22Rv1 (cell line): ENCODE measurements at regions not wholly inside any gene's neighbourhood (a gene's known extent, or its start where the extent isn't known, plus 50 kb on each side); places are given as distances from the start of the nearest gene placed in this dataset.

Experiments used
- ZFX ChIP-seq: fragments of 450-650 bp; IDR thresholded peaks from 2 replicates; pipeline ENCODE4 v1.6.1; 2017; ENCODE audit warnings: antibody characterized with exemption, borderline replicate concordance
- TF ChIP-seq, protein P1 (sequence below): fragments of 450-650 bp; IDR thresholded peaks from 2 replicates; pipeline ENCODE4 v1.5.1; 2017; ENCODE audit warnings: mild to moderate bottlenecking

- TF ChIP-seq, protein P1, sequence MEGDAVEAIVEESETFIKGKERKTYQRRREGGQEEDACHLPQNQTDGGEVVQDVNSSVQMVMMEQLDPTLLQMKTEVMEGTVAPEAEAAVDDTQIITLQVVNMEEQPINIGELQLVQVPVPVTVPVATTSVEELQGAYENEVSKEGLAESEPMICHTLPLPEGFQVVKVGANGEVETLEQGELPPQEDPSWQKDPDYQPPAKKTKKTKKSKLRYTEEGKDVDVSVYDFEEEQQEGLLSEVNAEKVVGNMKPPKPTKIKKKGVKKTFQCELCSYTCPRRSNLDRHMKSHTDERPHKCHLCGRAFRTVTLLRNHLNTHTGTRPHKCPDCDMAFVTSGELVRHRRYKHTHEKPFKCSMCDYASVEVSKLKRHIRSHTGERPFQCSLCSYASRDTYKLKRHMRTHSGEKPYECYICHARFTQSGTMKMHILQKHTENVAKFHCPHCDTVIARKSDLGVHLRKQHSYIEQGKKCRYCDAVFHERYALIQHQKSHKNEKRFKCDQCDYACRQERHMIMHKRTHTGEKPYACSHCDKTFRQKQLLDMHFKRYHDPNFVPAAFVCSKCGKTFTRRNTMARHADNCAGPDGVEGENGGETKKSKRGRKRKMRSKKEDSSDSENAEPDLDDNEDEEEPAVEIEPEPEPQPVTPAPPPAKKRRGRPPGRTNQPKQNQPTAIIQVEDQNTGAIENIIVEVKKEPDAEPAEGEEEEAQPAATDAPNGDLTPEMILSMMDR, result no peak
- no peak for TF ChIP-seq ZFX
Measured at GRCh38 chr20:17029698-17030097, 197.1 kb upstream of the PCSK2 start.
